IPS DF 4.7 (cell line): ENCODE measurements at regions not wholly inside any gene's neighbourhood (a gene's known extent, or its start where the extent isn't known, plus 50 kb on each side); places are given as distances from the start of the nearest gene placed in this dataset.
"Not testable (repeated sequence)": the region's sequence is repeated elsewhere in the genome, so short reads cannot be mapped to it uniquely, and the experiment has no call there.

ENCODE experiments used
- DNase-seq: peaks from one replicate; pipeline ENCODE4 v3.0.0-alpha.2; 2013; ENCODE audit warnings: low spot score; ENCODE audit errors: extremely low read depth

DNA sequence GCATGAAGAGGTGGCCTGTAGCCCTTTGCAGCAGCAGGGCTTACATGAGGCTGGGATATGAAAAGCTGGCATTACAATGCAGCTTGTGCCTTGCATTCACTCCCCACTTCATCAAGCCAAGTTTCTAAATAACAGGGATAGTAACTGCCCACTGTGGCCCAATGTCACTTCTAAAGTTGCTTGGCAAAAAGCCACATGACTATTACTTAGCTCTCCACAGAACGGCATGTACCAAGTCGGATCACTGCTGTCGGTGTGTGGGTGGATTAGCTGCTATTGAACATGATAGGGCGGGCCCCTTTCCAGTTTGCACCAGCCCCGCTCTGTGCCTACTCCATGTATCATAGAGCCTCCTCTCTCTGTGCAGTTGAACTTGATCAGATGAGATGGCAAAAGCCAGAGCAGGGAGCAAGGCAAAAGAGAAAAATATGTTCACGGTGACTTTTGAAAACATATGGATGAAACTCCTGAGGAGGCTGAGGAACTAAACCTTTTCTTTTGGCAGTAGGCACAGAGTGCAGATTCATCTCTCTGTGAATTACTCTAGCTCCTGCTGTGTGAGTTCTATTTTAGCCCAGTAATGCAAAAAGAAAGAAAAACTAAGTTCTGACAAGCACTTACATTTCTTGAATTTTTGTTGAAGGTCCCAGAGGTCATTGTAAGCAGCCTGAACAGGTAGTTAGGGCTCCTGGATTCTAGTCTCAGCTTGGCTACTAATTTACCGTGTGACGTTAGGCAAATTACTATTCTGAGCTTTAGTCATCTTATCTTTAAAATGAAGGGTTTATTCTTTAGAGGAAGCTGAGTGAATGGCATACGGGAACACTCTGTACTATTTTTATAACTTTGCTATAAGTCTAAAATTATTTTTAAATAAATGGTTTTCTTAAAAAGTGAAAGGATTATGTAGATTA, 125.6 kb upstream of the NBPF9 start:
- DNase-seq, result not testable (repeated sequence)

GRCh38 chr1:149229813-149230212, 126.5 kb upstream of the NBPF9 start:
- not testable (repeated sequence) for DNase-seq

- DNase-seq, result not testable (repeated sequence)
Measured at GRCh38 chr1:149234926-149235914, 131.9 kb upstream of the NBPF9 start.

DNA sequence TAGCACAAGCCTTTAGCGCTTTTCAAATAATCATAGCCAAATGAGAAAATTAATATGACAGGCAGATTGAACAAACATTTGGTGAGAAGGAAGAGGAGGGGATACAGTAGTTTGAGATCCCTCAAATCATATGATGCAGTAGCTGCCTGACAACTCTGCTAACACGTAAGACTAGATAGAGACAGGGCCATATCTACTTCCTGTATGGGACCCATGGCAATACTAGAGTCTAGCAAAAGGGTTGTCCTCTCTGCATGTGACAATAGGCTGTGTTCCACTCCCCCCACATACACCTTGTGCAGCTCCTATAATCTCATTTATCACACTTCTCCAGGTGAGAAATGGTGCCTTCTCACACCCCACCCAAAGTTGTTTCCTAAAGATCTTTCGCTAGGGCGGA, 134.2 kb upstream of the NBPF9 start:
- not testable (repeated sequence) for DNase-seq

- DNase-seq, result not testable (repeated sequence)
Measured at GRCh38 chr1:149239897-149240508, 136.7 kb upstream of the NBPF9 start.

GRCh38 chr1:149240530-149240929, 137.2 kb upstream of the NBPF9 start:
- not testable (repeated sequence) for DNase-seq

GRCh38 chr1:149241272-149241671, 137.9 kb upstream of the NBPF9 start:
- not testable (repeated sequence) for DNase-seq

DNA sequence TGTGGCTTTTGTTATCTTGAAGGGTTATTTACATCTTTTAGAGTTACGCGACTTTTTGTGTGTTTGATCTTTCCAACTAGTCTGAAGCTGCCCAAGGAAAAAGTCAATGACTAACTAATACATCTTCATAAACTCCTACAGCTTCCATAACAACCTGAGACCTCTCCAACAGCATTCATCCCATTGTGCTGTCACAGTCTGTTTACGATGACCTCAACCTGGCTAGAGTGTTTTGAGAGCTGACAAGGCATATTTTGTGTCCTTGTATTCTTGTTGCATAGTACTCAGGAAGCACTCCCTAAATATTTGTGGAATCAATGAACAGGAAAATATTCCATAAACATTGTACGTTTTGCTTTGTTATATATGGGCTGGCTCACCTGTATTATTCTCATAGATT, 140.2 kb upstream of the NBPF9 start:
- not testable (repeated sequence) for DNase-seq

DNA sequence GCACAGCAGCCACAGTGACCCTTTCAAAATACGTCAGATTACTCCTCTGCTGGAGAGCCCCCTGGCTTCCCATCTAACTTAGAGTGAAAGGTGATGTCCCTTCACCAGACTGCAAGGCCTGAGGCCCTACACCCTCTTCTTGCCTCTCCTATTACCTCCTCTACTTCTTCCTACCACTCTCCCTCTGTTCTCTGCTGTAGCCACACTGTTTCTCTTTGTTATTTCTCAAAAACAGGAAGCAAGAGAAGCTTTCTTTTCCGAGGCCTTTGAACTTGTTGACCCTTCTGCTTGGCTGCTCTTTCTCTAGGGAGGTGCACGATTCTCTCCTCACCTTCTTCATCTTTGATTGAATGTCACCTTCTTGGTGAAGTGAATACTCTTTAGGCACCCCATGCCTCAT, 141.3 kb upstream of the NBPF9 start:
- DNase-seq, result not testable (repeated sequence)

GRCh38 chr1:149246212-149246611, 142.9 kb upstream of the NBPF9 start:
- DNase-seq, result not testable (repeated sequence)

DNA sequence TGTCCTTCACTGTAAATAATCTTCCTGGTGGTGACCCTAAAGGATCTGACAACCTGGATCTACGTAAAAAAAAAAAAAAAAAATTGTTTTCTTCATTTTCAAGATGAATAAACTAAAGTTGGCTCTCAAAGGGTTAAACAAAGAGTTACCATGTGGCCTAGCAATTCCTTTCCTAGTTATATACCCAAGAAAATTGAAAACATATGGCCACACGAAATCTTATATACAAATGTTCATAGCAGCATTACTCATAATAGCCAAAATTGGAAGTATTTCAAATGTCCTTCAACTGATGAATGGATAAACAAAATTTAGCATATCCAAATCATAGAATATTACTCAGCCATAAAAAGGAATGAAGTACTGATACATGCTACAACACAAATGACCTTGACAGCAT, 145.3 kb upstream of the NBPF9 start:
- DNase-seq, result not testable (repeated sequence)

GRCh38 chr1:149249850-149250467, 146.6 kb upstream of the NBPF9 start:
- not testable (repeated sequence) for DNase-seq

- DNase-seq, result not testable (repeated sequence)
Measured at GRCh38 chr1:149254894-149255847, 151.8 kb upstream of the NBPF9 start.

DNA sequence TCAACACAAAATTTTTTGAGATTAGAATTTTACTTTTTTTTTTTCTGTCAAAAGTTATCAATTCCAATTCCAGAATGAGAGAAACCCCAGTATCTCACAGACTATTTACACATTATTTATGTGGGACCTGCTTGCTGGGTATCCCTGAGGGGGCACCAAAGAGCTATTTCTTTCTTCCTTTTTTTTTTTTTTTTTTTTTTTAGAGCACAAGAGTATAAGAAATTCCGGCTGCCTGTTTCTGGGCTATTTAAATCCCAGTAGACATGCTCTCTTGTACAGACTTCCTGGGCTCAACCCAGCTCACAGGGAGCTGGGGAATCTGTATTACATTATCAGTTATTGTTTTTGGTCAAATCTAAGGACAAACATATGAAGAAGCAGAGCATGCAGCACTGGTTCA, 156.9 kb upstream of the NBPF9 start:
- not testable (repeated sequence) for DNase-seq

- not testable (repeated sequence) for DNase-seq
Measured at GRCh38 chr1:149260736-149261340, 157.5 kb upstream of the NBPF9 start.

- not testable (repeated sequence) for DNase-seq
Measured at GRCh38 chr1:149267287-149267686, 163.9 kb upstream of the NBPF9 start.

DNA sequence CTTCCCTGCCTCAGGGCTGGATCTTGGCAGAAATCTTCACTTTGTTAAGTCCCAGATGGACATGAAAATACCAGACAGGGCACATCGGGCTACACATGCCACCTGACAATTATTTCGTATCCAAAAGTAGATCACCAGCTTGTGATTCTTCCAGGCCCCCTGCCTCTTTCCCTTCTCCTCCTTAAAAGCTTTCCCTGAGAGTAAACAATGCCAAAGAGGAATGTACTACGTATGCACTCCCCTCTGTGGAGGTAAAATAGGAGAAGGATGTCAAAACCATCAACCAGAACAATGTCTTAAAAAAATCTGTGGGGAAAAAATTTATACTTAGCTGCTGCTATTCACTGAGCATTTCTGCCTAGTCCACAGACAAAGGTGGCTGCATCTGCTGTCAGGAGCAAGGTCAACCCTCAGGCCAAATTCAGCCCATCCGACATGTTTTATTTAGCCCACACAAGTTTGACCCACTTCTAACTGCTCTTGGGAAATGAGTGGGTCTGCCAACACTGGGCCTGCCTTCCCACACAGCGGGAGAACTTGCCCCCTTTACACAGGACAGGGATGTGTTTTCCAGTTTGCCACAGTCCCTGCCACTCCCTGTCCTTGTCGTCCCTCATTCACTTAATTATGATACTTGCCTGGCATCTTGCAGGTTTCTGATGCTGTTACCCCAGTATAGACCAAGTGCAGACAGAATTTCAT, 165.8 kb upstream of the NBPF9 start:
- DNase-seq, result not testable (repeated sequence)

- DNase-seq, result not testable (repeated sequence)
Measured at GRCh38 chr1:149269833-149270232, 166.5 kb upstream of the NBPF9 start.

GRCh38 chr1:149274493-149274892, 171.1 kb upstream of the NBPF9 start:
- not testable (repeated sequence) for DNase-seq
